ENCODE measurements at regions not wholly inside any gene's neighbourhood (a gene's known extent, or its start where the extent isn't known, plus 50 kb on each side); places are given as distances from the start of the nearest gene placed in this dataset.
A peak's percentile ranks its signal among the peaks of the same experiment; 100 is the strongest.

- no peak for DNase-seq
Observed at GRCh38 chr12:65602253-65602609, 222.1 kb upstream of the HMGA2 start.

GRCh38 chr12:65602610-65603295 lies 221.5 kb upstream of the HMGA2 start:
- peak; percentile 31 for DNase-seq

DNA sequence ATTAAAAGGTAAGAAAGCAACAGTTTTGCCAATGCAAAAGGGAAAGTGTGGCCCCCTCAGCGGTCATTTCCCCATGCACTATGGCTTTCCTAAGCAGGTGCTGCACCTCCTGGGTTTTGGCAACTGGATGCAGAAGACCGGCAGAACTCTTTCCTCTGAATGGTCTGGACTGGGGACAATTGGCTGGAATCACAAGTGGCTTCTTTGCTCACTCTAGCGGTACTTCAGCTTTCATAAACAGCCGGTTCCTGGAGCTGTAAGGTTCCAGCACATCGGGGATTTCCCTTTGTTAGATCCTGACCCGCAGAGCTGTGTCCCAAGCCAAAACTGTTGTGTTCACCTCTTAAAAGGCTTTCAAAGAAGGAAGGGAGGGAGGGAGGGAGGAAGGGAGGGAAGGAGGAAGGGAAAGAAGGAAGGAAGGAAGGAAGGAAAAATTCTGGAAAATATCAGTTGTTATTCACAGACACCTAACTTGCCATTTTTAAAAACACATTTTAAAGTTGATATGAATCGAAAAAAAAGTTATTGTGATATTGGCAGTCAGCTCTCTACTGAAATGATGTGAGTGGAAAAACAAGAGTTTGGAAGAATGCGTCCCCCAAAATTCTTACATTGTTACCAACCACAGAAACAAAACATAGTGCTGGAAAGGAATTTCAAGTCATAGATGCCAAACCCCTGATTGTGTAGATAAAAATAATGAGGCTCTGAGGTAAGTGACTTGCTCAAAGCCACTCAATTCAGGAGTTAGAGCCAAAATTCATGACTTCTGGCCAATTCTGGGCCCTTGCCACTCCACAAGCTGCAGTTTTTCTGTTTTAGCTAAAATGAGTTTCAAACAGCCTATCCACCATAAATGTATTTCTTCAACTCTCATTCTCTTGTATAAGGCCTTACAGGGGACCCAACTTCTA lies 220.6 kb upstream of the HMGA2 start:
- DNase-seq, result peak; percentile 14

- no peak for DNase-seq
Observed at GRCh38 chr12:65605019-65605418, 219.3 kb upstream of the HMGA2 start.

DNA sequence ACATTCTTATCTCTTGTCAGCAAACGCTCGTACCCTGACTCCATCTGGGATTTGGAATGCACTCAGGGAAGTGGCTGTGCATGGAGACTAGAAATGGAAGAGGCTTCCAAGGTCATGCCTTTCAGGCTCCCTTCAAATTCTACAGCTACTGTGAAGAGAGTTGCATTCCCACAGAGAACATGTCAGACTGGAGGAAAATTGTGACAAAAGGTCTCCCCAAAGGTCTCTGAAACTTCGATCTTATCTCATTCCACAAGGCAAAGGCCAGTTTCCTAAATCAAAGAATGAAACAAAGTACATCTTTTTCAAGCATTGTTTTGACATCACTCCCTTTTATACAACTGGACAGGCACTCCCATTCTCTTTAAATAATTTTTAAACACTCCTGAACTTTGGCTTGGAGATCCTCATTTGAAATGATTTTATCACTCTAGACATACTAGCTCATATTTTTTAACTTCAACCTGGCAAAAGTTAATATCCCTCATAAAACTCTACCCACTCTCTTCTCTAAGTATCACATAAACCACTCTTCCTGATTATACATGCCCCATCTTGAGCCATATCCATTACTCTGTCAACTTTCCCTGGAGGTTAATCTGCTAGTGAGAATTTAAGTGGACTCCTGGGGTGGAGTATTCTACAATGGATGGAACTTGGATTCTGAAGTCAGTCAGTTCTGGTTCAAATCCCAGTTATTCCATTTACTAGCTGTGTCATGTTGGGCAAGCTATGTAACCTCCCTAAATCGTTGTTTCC lies 218.1 kb upstream of the HMGA2 start:
- peak; percentile 15 for DNase-seq

DNA sequence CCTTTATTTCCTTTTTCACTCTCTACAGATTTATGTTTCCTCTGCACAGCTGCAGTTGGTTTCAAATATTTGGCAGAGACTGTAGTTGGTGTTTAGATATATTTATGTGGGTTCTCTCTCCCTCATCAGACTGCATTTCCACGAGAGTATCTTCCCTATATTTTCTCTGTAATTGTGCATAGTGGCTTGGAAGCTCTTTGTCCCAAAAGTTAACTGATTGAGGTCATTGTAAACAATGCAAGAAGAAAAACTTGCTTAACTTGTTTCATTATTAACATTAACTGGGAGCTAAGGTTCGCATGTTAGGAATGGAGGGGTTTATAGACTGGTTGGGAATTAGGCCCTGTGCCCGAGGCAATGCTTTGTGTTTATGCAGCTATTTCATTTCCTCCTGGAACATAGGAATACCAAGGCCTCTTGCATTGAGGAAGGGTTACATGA lies 216.9 kb upstream of the HMGA2 start:
- DNase-seq, result no peak

- DNase-seq, result no peak
Observed at GRCh38 chr12:65608319-65608916, 215.9 kb upstream of the HMGA2 start.

DNA sequence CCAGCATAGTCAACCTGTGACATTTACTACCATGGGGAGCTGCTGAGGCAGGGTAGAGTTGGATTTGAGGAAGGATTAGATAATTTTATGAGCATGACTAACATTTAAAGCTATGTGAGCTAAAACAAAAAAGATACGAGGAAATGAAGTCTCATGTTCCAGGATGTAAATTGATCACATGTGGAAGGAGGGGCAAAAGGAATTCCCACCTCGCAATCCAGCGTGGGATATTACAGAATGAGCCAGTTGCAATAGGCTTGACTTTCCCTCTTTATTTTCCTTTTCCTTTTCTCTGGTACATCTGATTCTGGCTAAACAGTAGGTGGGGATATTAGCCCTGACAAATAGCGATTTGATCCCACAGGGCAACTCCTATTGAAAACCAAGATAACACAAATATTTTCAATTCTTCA lies 214.9 kb upstream of the HMGA2 start:
- no peak for DNase-seq

GRCh38 chr12:65611396-65611795 lies 212.9 kb upstream of the HMGA2 start:
- DNase-seq, result no peak

- DNase-seq, result no peak
Observed at GRCh38 chr12:65612440-65612839, 211.8 kb upstream of the HMGA2 start.

GRCh38 chr12:65613692-65614091 lies 210.6 kb upstream of the HMGA2 start:
- DNase-seq, result no peak

DNA sequence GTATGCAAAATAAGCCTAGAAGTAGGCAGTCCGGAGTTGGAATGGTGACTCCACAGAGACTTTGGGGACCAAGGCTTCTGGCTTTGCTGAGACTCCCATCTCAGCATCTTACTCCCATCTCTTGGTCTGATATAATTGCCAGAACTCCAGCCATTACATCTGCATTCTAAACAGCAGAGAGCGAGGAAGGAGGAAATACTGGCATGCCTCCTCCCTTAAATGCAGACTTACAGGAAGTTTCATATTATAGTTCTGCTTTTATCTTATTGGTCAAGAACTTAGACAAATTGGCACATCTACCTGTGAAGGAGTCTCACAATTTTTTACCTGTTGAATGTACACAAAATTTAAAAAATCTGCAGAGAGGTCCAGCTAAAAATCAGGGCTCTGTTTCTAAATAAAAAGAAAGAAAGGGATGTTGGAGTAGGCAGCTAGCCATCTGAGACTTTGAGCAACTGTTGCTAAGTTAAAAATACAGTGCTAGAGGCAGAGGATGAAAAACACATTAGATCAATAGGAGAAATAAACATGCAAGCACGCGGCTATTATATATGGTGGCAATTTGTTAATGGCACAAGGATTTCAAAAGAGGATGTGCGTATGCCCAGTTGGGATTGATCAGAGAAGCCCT lies 209.9 kb upstream of the HMGA2 start:
- DNase-seq, result no peak

DNA sequence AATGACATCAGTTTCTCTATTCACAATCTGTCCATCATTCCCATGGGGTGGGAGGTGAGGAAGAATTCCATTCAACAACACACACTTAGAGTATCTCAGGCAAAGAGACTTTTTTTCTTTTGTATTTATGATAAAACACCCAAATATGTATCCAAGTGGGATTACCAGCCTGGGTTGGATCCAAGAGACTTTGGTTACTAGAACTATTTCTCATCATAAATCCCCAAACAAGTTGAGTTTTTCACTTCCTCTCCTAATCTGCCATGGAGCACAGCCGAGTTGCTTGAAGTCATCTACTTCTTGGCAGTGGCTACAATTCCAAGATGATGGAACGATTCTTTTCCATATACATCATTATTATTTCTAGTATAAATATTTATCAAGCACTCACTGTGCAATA lies 209.2 kb upstream of the HMGA2 start:
- DNase-seq, result no peak

DNA sequence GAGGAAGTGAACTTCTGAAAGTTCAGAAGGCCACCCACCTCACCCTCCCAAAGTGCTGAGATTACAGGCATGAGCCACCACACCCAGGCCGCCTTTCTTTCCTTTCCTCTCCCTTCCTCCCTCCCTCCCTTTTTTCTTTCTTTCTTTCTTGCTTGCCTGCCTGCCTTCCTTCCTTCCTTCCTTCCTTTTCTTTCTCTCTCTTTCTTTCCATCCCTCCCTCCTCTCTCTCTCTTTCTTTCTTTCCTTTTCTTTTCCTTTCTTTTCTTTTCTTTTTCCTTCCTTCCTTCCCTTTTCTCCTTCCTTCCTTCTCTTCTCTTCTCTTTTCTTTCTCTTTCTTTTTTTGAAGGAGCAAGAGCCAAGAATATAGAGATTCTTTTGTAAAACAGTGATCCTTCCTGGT lies 208.3 kb upstream of the HMGA2 start:
- DNase-seq, result no peak

DNA sequence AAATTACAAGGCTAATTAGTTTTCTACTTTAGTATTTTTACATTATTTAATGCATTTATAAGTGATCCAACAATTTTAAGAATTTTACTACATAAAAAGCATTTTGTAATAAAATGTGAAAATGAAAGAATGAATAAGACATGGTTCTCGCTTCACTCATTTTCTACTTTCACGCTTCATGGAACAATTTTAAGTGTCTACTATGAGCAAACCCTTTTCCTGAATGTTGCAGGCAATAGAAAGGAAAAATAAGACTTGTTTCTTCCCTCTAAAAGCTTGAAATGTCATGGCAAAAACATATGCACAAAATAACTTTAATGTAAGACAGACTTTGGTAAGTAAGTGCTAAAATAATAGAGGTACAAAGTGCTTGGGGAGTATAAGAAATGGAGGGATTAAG lies 205.7 kb upstream of the HMGA2 start:
- no peak for DNase-seq

- no peak for DNase-seq
Observed at GRCh38 chr12:65619018-65619417, 205.3 kb upstream of the HMGA2 start.

DNA sequence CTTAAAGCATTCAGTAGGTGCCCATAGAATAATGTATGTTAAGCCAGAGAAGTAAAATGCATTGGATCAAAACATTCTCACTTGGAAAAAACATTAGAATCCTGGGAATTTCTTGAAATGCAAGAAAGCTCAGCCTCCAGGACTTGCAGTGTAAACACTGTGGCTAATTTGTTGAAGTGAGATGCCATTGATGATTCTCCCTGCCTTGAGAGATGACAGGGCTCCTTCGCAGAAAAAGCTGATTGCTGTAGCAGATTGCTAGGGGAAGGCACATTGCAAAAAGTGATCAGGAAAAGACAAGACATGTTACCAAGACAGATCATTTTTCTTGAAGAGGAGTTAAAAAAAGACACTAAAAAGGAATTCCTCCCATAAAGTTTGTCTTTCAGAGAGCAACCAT lies 204.2 kb upstream of the HMGA2 start:
- no peak for DNase-seq

GRCh38 chr12:65622056-65622455 lies 202.2 kb upstream of the HMGA2 start:
- DNase-seq, result no peak

DNA sequence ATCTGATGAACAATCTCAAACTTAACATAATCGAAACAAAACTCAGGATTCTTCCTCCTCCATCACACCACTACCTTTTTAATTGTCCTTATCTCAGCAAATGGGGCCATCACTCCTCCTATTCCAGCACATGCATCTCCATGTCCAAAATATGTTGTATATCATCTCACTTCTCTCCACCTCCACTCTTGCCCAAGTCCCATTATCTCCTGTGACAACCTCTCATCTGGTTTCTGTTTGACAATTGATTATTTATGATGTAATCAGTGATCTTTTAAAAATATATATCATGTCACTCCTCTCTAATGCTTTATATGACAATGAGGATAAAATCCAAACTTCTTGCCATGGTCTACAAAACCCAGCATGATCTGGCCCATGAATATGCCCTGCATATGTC lies 200.8 kb upstream of the HMGA2 start:
- DNase-seq, result no peak

- no peak for DNase-seq
Observed at GRCh38 chr12:65624554-65625086, 199.7 kb upstream of the HMGA2 start.

DNA sequence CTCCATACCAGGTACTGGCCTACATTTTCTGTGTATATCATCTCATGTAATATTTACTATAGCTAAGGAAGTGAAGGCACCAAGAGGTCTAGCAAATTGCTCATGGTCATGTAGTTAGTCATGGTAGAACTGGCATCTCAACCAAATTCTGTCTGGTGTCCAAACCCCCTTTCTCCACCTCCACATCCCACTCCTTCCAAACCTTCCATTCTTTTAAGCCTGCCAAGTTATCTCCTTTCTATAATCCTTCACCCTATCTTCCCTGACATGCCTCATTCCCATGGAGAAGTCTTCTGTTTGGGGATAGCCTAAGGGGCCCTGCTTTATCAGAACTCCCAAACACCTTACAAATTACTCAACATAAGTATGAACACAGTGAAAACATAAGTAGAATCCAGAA lies 196.2 kb upstream of the HMGA2 start:
- no peak for DNase-seq

DNA sequence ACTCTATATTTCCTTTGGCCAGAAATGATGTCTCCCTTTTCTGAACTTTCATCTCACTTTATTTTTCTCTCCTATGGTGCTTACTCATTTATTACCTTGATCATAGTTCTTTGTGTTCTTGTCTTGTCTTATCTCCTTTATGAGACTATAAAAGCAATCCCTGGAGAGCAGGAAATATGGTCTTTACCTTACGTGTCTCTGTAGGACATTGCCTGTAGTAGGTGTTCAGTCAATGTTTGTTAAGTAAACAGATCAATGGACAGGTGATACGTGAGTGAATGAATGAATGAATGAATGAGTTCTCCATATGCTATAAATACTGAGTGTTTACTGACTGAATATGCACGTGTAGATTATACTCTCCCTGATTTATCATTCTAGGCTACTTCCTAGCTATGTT lies 193.7 kb upstream of the HMGA2 start:
- no peak for DNase-seq

Data from NCI-H510A treated with DMSO at 0.1 percent for 48 hours (cell line).